ENCODE measurements at regions not wholly inside any gene's neighbourhood (a gene's known extent, or its start where the extent isn't known, plus 50 kb on each side); places are given as distances from the start of the nearest gene placed in this dataset.

GRCh38 chr1:101451888-101452287 lies 215.1 kb downstream of the S1PR1 start:
- no peak for TF ChIP-seq CEBPB (IDR thresholded peaks at IDR 0.05; ENCODE audit: low read depth, low read length)
- no peak for TF ChIP-seq YY1 (IDR thresholded peaks at IDR 0.05; ENCODE audit: low read depth, low read length)
- no peak for TF ChIP-seq MAX (IDR thresholded peaks at IDR 0.05)
- TF ChIP-seq POLR2A (IDR thresholded peaks at IDR 0.05; ENCODE audit: control extremely low read depth in 1 of 2, low read depth in 2 of 2, low read length in 2 of 2), result no peak
- TF ChIP-seq CBX8 (IDR thresholded peaks at IDR 0.05; ENCODE audit: borderline replicate concordance, low read depth, low read length), result no peak
- no peak for TF ChIP-seq EP300 (IDR thresholded peaks at IDR 0.05; ENCODE audit: borderline replicate concordance in 1 of 2, low read depth in 2 of 2, low read length in 2 of 2)
- no peak for TF ChIP-seq CTCF (IDR thresholded peaks at IDR 0.05; ENCODE audit: control extremely low read depth in 1 of 3, insufficient read depth in 1 of 3, low read depth in 1 of 3, low read length in 3 of 3)
- no peak for TF ChIP-seq RAD21 (IDR thresholded peaks at IDR 0.05 in 1 of 2, conservative IDR thresholded peaks at IDR 0.05 in 1 of 2; ENCODE audit: low read depth in 2 of 2, low read length in 2 of 2)
- no peak for TF ChIP-seq SUZ12 (IDR thresholded peaks at IDR 0.05; ENCODE audit: low read length)
- no peak for TF ChIP-seq JUND (IDR thresholded peaks at IDR 0.05; ENCODE audit: low read length)
- no peak for TF ChIP-seq TBP (IDR thresholded peaks at IDR 0.05; ENCODE audit: low read depth, low read length)
- no peak for TF ChIP-seq EZH2 (IDR thresholded peaks at IDR 0.05; ENCODE audit: low read depth, low read length, severe bottlenecking)
